Gastroesophageal sphincter (tissue), 4 donors: ENCODE measurements at regions not wholly inside any gene's neighbourhood (a gene's known extent, or its start where the extent isn't known, plus 50 kb on each side); places are given as distances from the start of the nearest gene placed in this dataset.

Experiments
- ATAC-seq: fragments of 150-250 bp; one replicate; pipeline ENCODE4 v1.9.1; 2016; ENCODE audit warnings: mild to moderate bottlenecking, moderate library complexity
- H3K27ac ChIP-seq, 4 donors: fragments of 200-600 bp; sonication (generic) in 3 of 4; 1 replicate in 3 of 4; 2 replicates in 1 of 4; pipeline ENCODE4 v1.5.1; 2016 to 2019
- H3K27me3 ChIP-seq: fragments of 200-600 bp; sonication (generic); one replicate; pipeline ENCODE4 v1.5.1; 2019
- H3K36me3 ChIP-seq, 2 donors: fragments of 200-600 bp; sonication (generic); one replicate each; pipeline ENCODE4 v1.5.1; 2019; ENCODE audit warnings: control low read depth in 1 of 2
- H3K4me1 ChIP-seq, 3 donors: fragments of 200-600 bp; sonication (generic); 1 replicate in 2 of 3; 2 replicates in 1 of 3; pipeline ENCODE4 v1.5.1; 2016 to 2019; ENCODE audit warnings: control low read depth in 2 of 3
- H3K4me3 ChIP-seq, 2 donors: fragments of 200-600 bp; sonication (generic); one replicate each; pipeline ENCODE4 v1.5.1; 2019; ENCODE audit warnings: mild to moderate bottlenecking in 1 of 2, moderate library complexity in 1 of 2
- H3K9me3 ChIP-seq, 3 donors: fragments of 200-600 bp; sonication (generic); one replicate each; pipeline ENCODE4 v1.5.1; 2017 to 2019; ENCODE audit warnings: control low read depth in 2 of 3
- CTCF ChIP-seq, 4 experiments: fragments of 200-600 bp in 2 of 4; fragments of 450-650 bp in 2 of 4; sonication (generic) in 1 of 4; IDR thresholded peaks; one replicate each; pipeline ENCODE4 v1.5.1; 2017 to 2019; ENCODE audit warnings: antibody characterized with exemption in 4 of 4, mild to moderate bottlenecking in 2 of 4, moderate library complexity in 2 of 4
- EP300 ChIP-seq: sonication (generic); formaldehyde crosslinking; IDR thresholded peaks from one replicate; pipeline ENCODE4 v1.6.1; 2017; ENCODE audit warnings: antibody characterized with exemption, mild to moderate bottlenecking
- POLR2A ChIP-seq, 2 donors: fragments of 450-650 bp; IDR thresholded peaks; one replicate each; pipeline ENCODE4 v1.6.1; 2017; ENCODE audit warnings: antibody characterized with exemption in 2 of 2, mild to moderate bottlenecking in 2 of 2, moderate library complexity in 1 of 2
- POLR2AphosphoS5 ChIP-seq: sonication (generic); formaldehyde crosslinking; IDR thresholded peaks from one replicate; pipeline ENCODE4 v1.6.1; 2017; ENCODE audit warnings: antibody characterized with exemption
- WGBS, 2 donors: methylation state at CpG; one replicate each; pipeline ENCODE4 v1.1.5; 2018; ENCODE audit warnings: low coverage in 1 of 2; 5-methylcytosine and 5-hydroxymethylcytosine counted together

GRCh38 chr6:15775741-15776140 lies 112.9 kb upstream of the DTNBP1 start:
- ATAC-seq = no peak
- no peaks in the 10 kb centered on the region for H3K27me3 ChIP-seq
- H3K9me3 ChIP-seq = no peaks in the 10 kb centered on the region
- H3K27ac ChIP-seq = no peak overlapping the region
- H3K4me1 ChIP-seq = no peaks in the 10 kb centered on the region
- TF ChIP-seq CTCF (IDR thresholded peaks at IDR 0.05) = no peak
- TF ChIP-seq POLR2A (IDR thresholded peaks at IDR 0.05) = no peak
- no peak overlapping the region for H3K4me3 ChIP-seq
- WGBS, 2 donors = 75 to 80% methylated on average over 5 of the region's 5 CpGs
- no peaks in the 10 kb centered on the region for H3K36me3 ChIP-seq

GRCh38 chr6:15775076-15775634 lies 112.3 kb upstream of the DTNBP1 start:
- Histone ChIP-seq H3K36me3 (no peaks in the 10 kb centered on the region), H3K4me1 (no peaks in the 10 kb centered on the region), H3K27me3 (no peaks in the 10 kb centered on the region), H3K27ac (no peak overlapping the region), H3K9me3 (no peaks in the 10 kb centered on the region), H3K4me3 (no peak overlapping the region)
- 96 to 100% methylated on average over 2 of the region's 2 CpGs for WGBS, 2 donors
- ATAC-seq = no peak
- TF ChIP-seq POLR2A (IDR thresholded peaks at IDR 0.05) (no peak), CTCF (IDR thresholded peaks at IDR 0.05) (no peak), POLR2AphosphoS5 (no peak), EP300 (no peak)

- ATAC-seq = no peak
- no peaks in the 10 kb centered on the region for H3K9me3 ChIP-seq
- no peak overlapping the region for H3K27ac ChIP-seq
- H3K4me3 ChIP-seq = no peak overlapping the region
- no peaks in the 10 kb centered on the region for H3K4me1 ChIP-seq
- 76 to 94% methylated on average over 2 to 3 of the region's 3 CpGs for WGBS, 2 donors
- H3K27me3 ChIP-seq = no peaks in the 10 kb centered on the region
- TF ChIP-seq EP300 = no peak
- no peak for TF ChIP-seq POLR2AphosphoS5
- no peaks in the 10 kb centered on the region for H3K36me3 ChIP-seq
Measured at GRCh38 chr6:15773806-15774410, 111.1 kb upstream of the DTNBP1 start.

- WGBS, 2 donors = 75 to 94% methylated on average over 3 to 4 of the region's 4 CpGs
- H3K4me3 ChIP-seq = no peak overlapping the region
- H3K27me3 ChIP-seq = no peaks in the 10 kb centered on the region
- H3K9me3 ChIP-seq = no peaks in the 10 kb centered on the region
- H3K4me1 ChIP-seq = no peaks in the 10 kb centered on the region
- ATAC-seq = no peak
- no peak for TF ChIP-seq EP300
- no peaks in the 10 kb centered on the region for H3K36me3 ChIP-seq
- H3K27ac ChIP-seq = no peak overlapping the region
Measured at GRCh38 chr6:15770347-15771143, 107.7 kb upstream of the DTNBP1 start.

- Histone ChIP-seq H3K36me3 (no peaks in the 10 kb centered on the region), H3K4me3 (no peak overlapping the region), H3K27me3 (no peaks in the 10 kb centered on the region), H3K9me3 (no peaks in the 10 kb centered on the region), H3K27ac (no peak overlapping the region), H3K4me1 (no peaks in the 10 kb centered on the region)
- TF ChIP-seq POLR2AphosphoS5 = no peak
- no peak for TF ChIP-seq POLR2A (IDR thresholded peaks at IDR 0.05)
- TF ChIP-seq EP300 = no peak
- no peak for TF ChIP-seq CTCF (IDR thresholded peaks at IDR 0.05)
- no peak for ATAC-seq
- 38 to 74% methylated on average over 1 to 5 of the region's 5 CpGs for WGBS, 2 donors
Measured at GRCh38 chr6:15769511-15770018, 106.7 kb upstream of the DTNBP1 start.
